IMR-90 (cell line): ENCODE measurements at regions not wholly inside any gene's neighbourhood (a gene's known extent, or its start where the extent isn't known, plus 50 kb on each side); places are given as distances from the start of the nearest gene placed in this dataset.

Source experiments
- ATAC-seq: fragments of 200-7000 bp; cut with Tn5 transposase; 2 replicates; pipeline ENCODE4 v1.9.1; 2020; ENCODE audit warnings: low read depth, mild to moderate bottlenecking, moderate library complexity
- BruUV-seq: library from RNA; stranded (reverse); fragments of 400-500 nt; replicated peaks from 2 replicates; lab custom pipeline; 2021; lab: Mats Ljungman, UMichigan
- CTCF ChIA-PET: fragments of 300-600 bp; formaldehyde crosslinking; extraction: SDS; loops from one replicate; lab custom pipeline; 2021; ENCODE audit warnings: antibody characterized with exemption; lab: Yijun Ruan, JAX
- POLR2A ChIA-PET: fragments of 300-600 bp; sonication (Branson Sonifier 250); formaldehyde crosslinking; loops from one replicate; lab custom pipeline; 2022; ENCODE audit warnings: antibody characterized with exemption; ENCODE audit not compliant: unreplicated experiment; lab: Charles Lee
- DNase-seq: peaks from one replicate; pipeline ENCODE4 v3.0.0; 2013
- H2AFZ ChIP-seq: replicated peaks from 2 replicates; pipeline ENCODE3; 2013; ENCODE audit warnings: low read length, mild to moderate bottlenecking; ENCODE audit not compliant: poor library complexity
- H2AK5ac ChIP-seq: 2 replicates; pipeline ENCODE4 v1.6.1; 2013; ENCODE audit warnings: low read depth, low read length, inconsistent platforms
- H2AK9ac ChIP-seq: replicated peaks from 2 replicates; pipeline ENCODE3; 2013; ENCODE audit warnings: mild to moderate bottlenecking, low read depth, low read length, moderate library complexity; ENCODE audit not compliant: poor library complexity
- H2BK120ac ChIP-seq: 2 replicates; pipeline ENCODE4 v1.6.1; 2013; ENCODE audit warnings: low read depth, low read length, inconsistent platforms
- H2BK15ac ChIP-seq: 3 replicates; pipeline ENCODE4 v1.6.1; 2013; ENCODE audit warnings: low read depth, low read length, inconsistent platforms
- H2BK20ac ChIP-seq: 2 replicates; pipeline ENCODE4 v1.6.1; 2013; ENCODE audit warnings: low read depth, mild to moderate bottlenecking, inconsistent platforms, low read length, moderate library complexity
- H2BK5ac ChIP-seq: 2 replicates; pipeline ENCODE4 v1.6.1; 2013; ENCODE audit warnings: mild to moderate bottlenecking, low read depth, low read length, inconsistent platforms; ENCODE audit not compliant: poor library complexity, severe bottlenecking
- H3K14ac ChIP-seq: replicated peaks from 2 replicates; pipeline ENCODE4 v1.6.1; 2013; ENCODE audit warnings: low read depth, low read length, inconsistent platforms
- H3K18ac ChIP-seq: 2 replicates; pipeline ENCODE4 v1.6.1; 2013; ENCODE audit warnings: low read depth, low read length, control low read depth
- H3K23ac ChIP-seq: 2 replicates; pipeline ENCODE4 v1.6.1; 2013; ENCODE audit warnings: low read depth, low read length, inconsistent platforms
- H3K27ac ChIP-seq: 2 replicates; pipeline ENCODE4 v1.5.1; 2013; ENCODE audit warnings: mild to moderate bottlenecking, control low read depth, low read length; ENCODE audit not compliant: insufficient read depth
- H3K27me3 ChIP-seq: 2 replicates; pipeline ENCODE4 v1.6.1; 2013; ENCODE audit warnings: low read length; ENCODE audit not compliant: control insufficient read depth, insufficient read depth
- H3K36me3 ChIP-seq: 2 replicates; pipeline ENCODE4 v1.6.1; 2013; ENCODE audit warnings: low read length, mixed read lengths; ENCODE audit not compliant: control insufficient read depth, insufficient read depth
- H3K4ac ChIP-seq: 2 replicates; pipeline ENCODE4 v1.6.1; 2013; ENCODE audit warnings: low read depth, low read length, inconsistent platforms
- H3K4me1 ChIP-seq: 2 replicates; pipeline ENCODE4 v1.6.1; 2013; ENCODE audit warnings: low read length, mixed read lengths; ENCODE audit not compliant: control insufficient read depth, insufficient read depth
- H3K4me2 ChIP-seq: 2 replicates; pipeline ENCODE4 v1.6.1; 2013; ENCODE audit warnings: low read depth, mild to moderate bottlenecking, control low read depth, low read length, moderate library complexity
- H3K4me3 ChIP-seq: 2 replicates; pipeline ENCODE4 v1.5.1; 2013; ENCODE audit warnings: low read depth, mild to moderate bottlenecking, control low read depth, low read length, moderate library complexity; ENCODE audit not compliant: insufficient read depth
- H3K56ac ChIP-seq: 2 replicates; pipeline ENCODE4 v1.6.1; 2013; ENCODE audit warnings: low read length, inconsistent platforms; ENCODE audit not compliant: insufficient read depth; ENCODE audit errors: extremely low read depth
- H3K79me1 ChIP-seq, 2 experiments: 2 replicates each; pipeline ENCODE4 v1.6.1; 2013; ENCODE audit warnings: low read length in 2 of 2, inconsistent platforms in 1 of 2, low read depth in 1 of 2
- H3K9ac ChIP-seq: 2 replicates; pipeline ENCODE4 v1.6.1; 2013; ENCODE audit warnings: low read depth, low read length, control low read depth
- H3K9me1 ChIP-seq: 2 replicates; pipeline ENCODE4 v1.6.1; 2013; ENCODE audit warnings: low read length, inconsistent platforms; ENCODE audit not compliant: insufficient read depth
- H3K9me3 ChIP-seq: 2 replicates; pipeline ENCODE4 v1.6.1; 2013; ENCODE audit warnings: low read length; ENCODE audit not compliant: control insufficient read depth, insufficient read depth
- H4K20me1 ChIP-seq: 2 replicates; pipeline ENCODE4 v1.6.1; 2013; ENCODE audit warnings: low read length, inconsistent platforms; ENCODE audit not compliant: insufficient read depth
- H4K5ac ChIP-seq: 2 replicates; pipeline ENCODE4 v1.6.1; 2013; ENCODE audit warnings: mild to moderate bottlenecking, low read depth, low read length, control low read depth
- H4K8ac ChIP-seq, 2 experiments: 2 replicates each; pipeline ENCODE4 v1.6.1; 2013; ENCODE audit warnings: low read depth in 2 of 2, low read length in 2 of 2, control low read depth in 1 of 2, inconsistent platforms in 1 of 2
- H4K91ac ChIP-seq: 2 replicates; pipeline ENCODE4 v1.6.1; 2013; ENCODE audit warnings: low read depth, low read length, inconsistent platforms; ENCODE audit not compliant: insufficient read depth
- BHLHE40 ChIP-seq: fragments of 150-350 bp; IDR thresholded peaks from 2 replicates; pipeline ENCODE4 v1.6.1; 2016; ENCODE audit warnings: mild to moderate bottlenecking, low read depth, low read length
- CEBPB ChIP-seq: IDR thresholded peaks from 2 replicates; pipeline ENCODE4 v1.6.1; 2012; ENCODE audit warnings: low read depth, low read length, improper control_type of control experiment
- CHD1 ChIP-seq: IDR thresholded peaks from 2 replicates; pipeline ENCODE4 v1.6.1; 2012; ENCODE audit warnings: low read depth, low read length, improper control_type of control experiment
- CTCF ChIP-seq: conservative IDR thresholded peaks from 2 replicates; pipeline ENCODE4 v1.5.1; 2012; ENCODE audit warnings: mild to moderate bottlenecking, low read depth, low read length, improper control_type of control experiment
- ELK1 ChIP-seq: fragments of 150-350 bp; IDR thresholded peaks from 2 replicates; pipeline ENCODE4 v1.6.1; 2016; ENCODE audit warnings: low read depth, mild to moderate bottlenecking, low read length, moderate library complexity, borderline replicate concordance
- FOS ChIP-seq: fragments of 150-350 bp; IDR thresholded peaks from 2 replicates; pipeline ENCODE4 v1.6.1; 2016; ENCODE audit warnings: low read depth, low read length
- MAFK ChIP-seq: IDR thresholded peaks from 2 replicates; pipeline ENCODE4 v1.6.1; 2012; ENCODE audit warnings: low read depth, low read length, improper control_type of control experiment
- MAZ ChIP-seq: IDR thresholded peaks from 2 replicates; pipeline ENCODE4 v1.6.1; 2012; ENCODE audit warnings: low read depth, mild to moderate bottlenecking, low read length, improper control_type of control experiment, moderate library complexity, borderline replicate concordance
- MXI1 ChIP-seq: IDR thresholded peaks from 2 replicates; pipeline ENCODE4 v1.6.1; 2012; ENCODE audit warnings: low read depth, mild to moderate bottlenecking, low read length, moderate library complexity, borderline replicate concordance
- POLR2A ChIP-seq: IDR thresholded peaks from 2 replicates; pipeline ENCODE4 v1.6.1; 2012; ENCODE audit warnings: mild to moderate bottlenecking, low read depth, low read length
- RAD21 ChIP-seq: IDR thresholded peaks from 2 replicates; pipeline ENCODE4 v1.6.1; 2012; ENCODE audit warnings: low read length, improper control_type of control experiment
- RFX5 ChIP-seq: IDR thresholded peaks from 2 replicates; pipeline ENCODE4 v1.8.0; 2012; ENCODE audit warnings: low read depth, mild to moderate bottlenecking, low read length, moderate library complexity
- SMC3 ChIP-seq: fragments of 150-350 bp; IDR thresholded peaks from 2 replicates; pipeline ENCODE4 v1.6.1; 2016; ENCODE audit warnings: low read depth, mild to moderate bottlenecking, antibody characterized with exemption, low read length, moderate library complexity
- USF2 ChIP-seq: fragments of 150-350 bp; IDR thresholded peaks from 2 replicates; pipeline ENCODE4 v1.6.1; 2017; ENCODE audit warnings: mild to moderate bottlenecking, antibody characterized with exemption, low read length, low read depth
- WGBS, 2 experiments: methylation state at CpG; one replicate each; pipeline versions ENCODE4 v1.1.5 to v1.1.7; 2013; ENCODE audit warnings: missing lambda C conversion rate in 2 of 2; ENCODE audit not compliant: insufficient read length in 1 of 2; ENCODE audit errors: extremely low coverage in 2 of 2; 5-methylcytosine and 5-hydroxymethylcytosine counted together
- dilution Hi-C: fragments of 300-500 bp; cut with HindIII; formaldehyde crosslinking; loops from one replicate; pipeline ENCODE4 v1.14.3; 2018; ENCODE audit warnings: low sequenced_read_pairs; ENCODE audit not compliant: unreplicated experiment
- in situ Hi-C: fragments of 300-500 bp; cut with MboI; formaldehyde crosslinking; loops from 3 replicates; pipeline ENCODE4 v1.14.3; 2019; ENCODE audit warnings: low sequenced_read_pairs, inconsistent platforms, mixed read lengths
- intact Hi-C: fragments of 100-400 bp; cut with micrococcal nuclease; formaldehyde crosslinking; loops from 2 replicates; pipeline ENCODE4 v1.10.0; 2022

- Histone ChIP-seq H2AK9ac (peak overlapping the region; percentile 60), H3K27ac (peak overlapping the region; percentile 92), H2BK15ac (peak overlapping the region; percentile 98), H4K8ac (peak overlapping the region; percentile 89 to 98), H3K4ac (peak overlapping the region; percentile 98), H2BK20ac (peak overlapping the region; percentile 99), H4K91ac (peak overlapping the region; percentile 97), H3K9ac (peak overlapping the region; percentile 7; the same call in 1 of the 2 replicates), H2AFZ (peak overlapping the region; percentile 39), H3K9me1 (peaks cover 22% of the 10 kb centered on the region), H4K20me1 (no peaks in the 10 kb centered on the region), H3K4me3 (no peak overlapping the region), H3K23ac (peak overlapping the region; percentile 85), H3K36me3 (no peaks in the 10 kb centered on the region), H3K79me1 (peaks cover 9 to 24% of the 10 kb centered on the region in 2 experiments), H2AK5ac (peak overlapping the region; percentile 99), H3K14ac (peak overlapping the region; percentile 94), H3K18ac (peak overlapping the region; percentile 99), H3K4me1 (peaks cover 30% of the 10 kb centered on the region), H2BK5ac (peak overlapping the region; percentile 96), H3K56ac (peak overlapping the region; percentile 73), H3K27me3 (no peaks in the 10 kb centered on the region), H3K9me3 (no peaks in the 10 kb centered on the region), H2BK120ac (peak overlapping the region; percentile 93), H3K4me2 (peak overlapping the region; percentile 1; the same call in 1 of the 2 replicates), H4K5ac (peak overlapping the region; percentile 93)
- no TSS peak for BruUV-seq
- ATAC-seq (peak; percentile 10), DNase-seq (peak; percentile 89)
- intact Hi-C loops: no loop called here
- ChIA-PET CTCF (no interaction called here), POLR2A (interaction anchor here (0.5 to 1.0 kb wide), 2 partner anchors 40 to 55 kb away, joined by 3 to 10 read pairs; no protein-coding TSS in a partner anchor)
- dilution Hi-C loops: no loop called here
- in situ Hi-C loops: no loop called here
- WGBS, 2 experiments: 60% methylated on average over 3 of the region's 10 CpGs; no CpG with 5 or more reads in 1 of the 2 experiments
- peak; percentile 99 for TF ChIP-seq CEBPB
- TF ChIP-seq RAD21: no peak
- no peak for TF ChIP-seq ELK1
- TF ChIP-seq SMC3: peak; percentile 11; the same call in 1 of the 2 replicates
- TF ChIP-seq USF2: no peak
- TF ChIP-seq CTCF: no peak
- no peak for TF ChIP-seq CHD1
- TF ChIP-seq RFX5: no peak
- TF ChIP-seq MAFK: 0 out of 2 replicates have a peak, but pooled peaks have one; percentile 4
- TF ChIP-seq MXI1: no peak
- TF ChIP-seq FOS: peak; percentile 77
- no peak for TF ChIP-seq MAZ
- no peak for TF ChIP-seq BHLHE40
- no peak for TF ChIP-seq POLR2A
Observed at GRCh38 chr2:237262838-237263771, 150.9 kb downstream of the COL6A3 start.
